Endothelial cell of umbilical vein (primary cell): ENCODE measurements at regions not wholly inside any gene's neighbourhood (a gene's known extent, or its start where the extent isn't known, plus 50 kb on each side); places are given as distances from the start of the nearest gene placed in this dataset. TPM values are rescaled to one million over a fixed set of nuclear protein-coding genes. Genes with fewer than 3 reads are reported as not detected.

Experiments used
- BruUV-seq: library from RNA; stranded (reverse); fragments of 400-500 nt; replicated peaks from 2 replicates; lab custom pipeline; 2021; lab: Mats Ljungman, UMichigan
- CTCF ChIA-PET: fragments of 300-600, 350-600 bp; sonication (Branson Sonifier 250); formaldehyde crosslinking; loops from one replicate; lab custom pipeline; 2021; ENCODE audit warnings: antibody characterized with exemption, inconsistent platforms; lab: Charles Lee
- POLR2A ChIA-PET: fragments of 300-600, 350-600 bp; sonication (Branson Sonifier 250); formaldehyde crosslinking; loops from one replicate; lab custom pipeline; 2021; ENCODE audit warnings: antibody characterized with exemption, inconsistent platforms; lab: Charles Lee
- DNase-seq: peaks from one replicate; pipeline ENCODE4 v3.0.0-alpha.2; 2011; ENCODE audit warnings: low read depth, low spot score
- FAIRE-seq: peaks from 2 replicates; lab custom pipeline; 2011; peaks lifted over from hg19 to GRCh38; lab: Jason Lieb, UNC
- H2AFZ ChIP-seq: 2 replicates; pipeline ENCODE4 v1.6.0; 2012; ENCODE audit warnings: low read depth, low read length, control low read depth, inconsistent platforms
- H3K27ac ChIP-seq: 2 replicates; pipeline ENCODE4 v1.5.1; 2011; ENCODE audit warnings: low read depth, mild to moderate bottlenecking, control low read depth, low read length, moderate library complexity; ENCODE audit not compliant: insufficient read depth
- H3K27me3 ChIP-seq, 2 experiments: 2 replicates each; pipeline versions ENCODE4 v1.6.0 to v1.6.1; 2011; ENCODE audit warnings: low read length in 2 of 2, mixed read lengths in 1 of 2; ENCODE audit not compliant: control insufficient read depth in 2 of 2, insufficient read depth in 2 of 2
- H3K36me3 ChIP-seq, 2 experiments: 2 replicates in 1 of 2; 3 replicates in 1 of 2; pipeline ENCODE4 v1.5.1; 2011; ENCODE audit warnings: low read length in 2 of 2, mild to moderate bottlenecking in 1 of 2, moderate library complexity in 1 of 2; ENCODE audit not compliant: control insufficient read depth in 2 of 2, insufficient read depth in 2 of 2; ENCODE audit errors: extremely low read depth in 1 of 2
- H3K4me1 ChIP-seq: 3 replicates; pipeline ENCODE4 v1.5.1; 2011; ENCODE audit warnings: mild to moderate bottlenecking, low read length; ENCODE audit not compliant: control insufficient read depth, insufficient read depth; ENCODE audit errors: extremely low read depth
- H3K4me2 ChIP-seq: 2 replicates; pipeline ENCODE4 v1.6.1; 2011; ENCODE audit warnings: low read length, control low read depth, mixed read lengths; ENCODE audit not compliant: insufficient read depth
- H3K4me3 ChIP-seq, 3 experiments: fragments of 200-600 bp in 1 of 3; sonication (generic), shearing (Covaris generic) in 1 of 3; replicated peaks in 1 of 3; 2 replicates each; pipeline ENCODE4 v1.5.1; 2011 to 2016; ENCODE audit warnings: control low read depth in 3 of 3, low read length in 3 of 3, mild to moderate bottlenecking in 2 of 3, inconsistent platforms in 1 of 3, low read depth in 1 of 3, moderate library complexity in 1 of 3; ENCODE audit not compliant: insufficient read depth in 1 of 3
- H3K79me2 ChIP-seq: 2 replicates; pipeline ENCODE4 v1.6.0; 2012; ENCODE audit warnings: low read length, inconsistent platforms; ENCODE audit not compliant: control insufficient read depth, insufficient read depth
- H3K9ac ChIP-seq: replicated peaks from 2 replicates; pipeline ENCODE3; 2011; ENCODE audit warnings: low read length, control low read depth; ENCODE audit not compliant: insufficient read depth; ENCODE audit errors: extremely low read depth
- H3K9me1 ChIP-seq: replicated peaks from 3 replicates; pipeline ENCODE4 v1.6.0; 2011; ENCODE audit warnings: mild to moderate bottlenecking, low read length; ENCODE audit not compliant: control insufficient read depth, insufficient read depth; ENCODE audit errors: extremely low read depth
- H3K9me3 ChIP-seq: replicated peaks from 2 replicates; pipeline ENCODE4 v1.5.1; 2012; ENCODE audit warnings: low read length, inconsistent platforms; ENCODE audit not compliant: control insufficient read depth, insufficient read depth
- H4K20me1 ChIP-seq: replicated peaks from 2 replicates; pipeline ENCODE3; 2011; ENCODE audit warnings: mild to moderate bottlenecking, low read length; ENCODE audit not compliant: control insufficient read depth, insufficient read depth; ENCODE audit errors: extremely low read depth
- EZH2 ChIP-seq: IDR thresholded peaks from 2 replicates; pipeline ENCODE4 v1.6.1; 2012; ENCODE audit warnings: borderline replicate concordance, low read depth, mild to moderate bottlenecking, moderate library complexity, low read length, inconsistent platforms; ENCODE audit not compliant: severe bottlenecking
- FOS ChIP-seq: IDR thresholded peaks from 2 replicates; pipeline ENCODE4 v1.6.1; 2011; ENCODE audit warnings: mild to moderate bottlenecking, low read length, moderate library complexity, borderline replicate concordance; ENCODE audit not compliant: insufficient read depth
- GATA2 ChIP-seq: IDR thresholded peaks from 2 replicates; pipeline ENCODE4 v1.7.0; 2011; ENCODE audit warnings: low read depth, mild to moderate bottlenecking, moderate library complexity, mixed read lengths, low read length; ENCODE audit not compliant: insufficient read length, insufficient read depth
- JUN ChIP-seq: IDR thresholded peaks from 2 replicates; pipeline ENCODE4 v1.6.1; 2011; ENCODE audit warnings: borderline replicate concordance, low read depth; ENCODE audit not compliant: insufficient read length, insufficient read depth
- MYC ChIP-seq: IDR thresholded peaks from one replicate; pipeline ENCODE4 v1.6.1; 2011; ENCODE audit warnings: mild to moderate bottlenecking, low read depth, low read length
- POLR2A ChIP-seq: IDR thresholded peaks from 2 replicates; pipeline ENCODE4 v1.6.1; 2012; ENCODE audit warnings: low read depth, mild to moderate bottlenecking, control low read depth, low read length
- POLR2AphosphoS5 ChIP-seq: IDR thresholded peaks from 2 replicates; pipeline ENCODE4 v1.6.1; 2012; ENCODE audit warnings: low read depth, mild to moderate bottlenecking, control low read depth, low read length, moderate library complexity; ENCODE audit not compliant: insufficient read depth
- dilution Hi-C: fragments of 300-500 bp; cut with MboI; formaldehyde crosslinking; loops from one replicate; pipeline ENCODE4 v1.15.0; 2019; ENCODE audit warnings: low sequenced_read_pairs; ENCODE audit not compliant: extremely low pct_ligation_motif_present
- intact Hi-C: fragments of 100-400 bp; cut with micrococcal nuclease; formaldehyde crosslinking; loops from one replicate; pipeline ENCODE4 v1.10.0; 2022
- small RNA-seq: library from RNA; depleted of rRNA; stranded (forward); fragments of <200 nt; gene quantifications from one replicate; pipeline ENCODE3, GENCODE V24; 2012; ENCODE audit warnings: low replicate concordance, low read depth; ENCODE audit not compliant: insufficient read depth, insufficient read length
- TF ChIP-seq, protein P1 (sequence below), 2 donors: IDR thresholded peaks; 1 replicate in 1 of 2; 2 replicates in 1 of 2; pipeline ENCODE4 v1.5.1; 2011; ENCODE audit warnings: low read length in 2 of 2, mild to moderate bottlenecking in 2 of 2, moderate library complexity in 2 of 2, control low read depth in 1 of 2, inconsistent platforms in 1 of 2, low read depth in 1 of 2; ENCODE audit not compliant: insufficient read depth in 1 of 2; ENCODE audit errors: extremely low read depth in 1 of 2
- TF ChIP-seq, protein P2 (sequence below): IDR thresholded peaks from 2 replicates; pipeline ENCODE4 v1.6.1; 2011; ENCODE audit not compliant: insufficient read depth, insufficient read length

DNA sequence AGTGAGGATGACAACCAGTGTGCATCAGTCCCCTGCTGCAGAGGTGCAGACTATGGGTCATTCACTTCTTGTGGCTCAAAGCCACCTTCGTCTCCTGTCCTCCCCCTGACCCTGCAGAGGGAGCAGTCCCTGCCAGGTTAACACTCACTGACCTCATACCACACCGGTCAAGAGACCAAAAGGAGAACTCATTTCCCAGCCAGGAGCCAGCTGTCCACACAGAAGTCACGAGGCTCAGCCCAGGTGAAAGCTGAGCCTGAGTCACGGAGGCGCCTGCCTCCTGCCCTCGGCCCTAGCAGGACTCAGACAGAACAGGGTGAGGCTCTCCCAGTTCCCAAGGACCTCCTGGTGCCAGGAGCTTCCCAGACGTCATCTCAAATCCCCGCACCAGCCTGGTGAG lies 103.7 kb downstream of the MN1 start:
- no peaks in the 10 kb centered on the region for H3K36me3 ChIP-seq
- FAIRE-seq: no peak
- H3K4me3 ChIP-seq: no peak overlapping the region
- dilution Hi-C loops (no loop called here), intact Hi-C loops (no loop called here)
- no peaks in the 10 kb centered on the region for H4K20me1 ChIP-seq
- H2AFZ ChIP-seq: no peak overlapping the region
- H3K4me2 ChIP-seq: no peak overlapping the region
- ChIA-PET CTCF (interaction anchor here (0.5 kb wide), 1 partner anchor 102 kb away, joined by 3 read pairs; no protein-coding TSS in a partner anchor), POLR2A (no interaction called here)
- TF ChIP-seq POLR2AphosphoS5: no peak
- TF ChIP-seq MYC: no peak
- TF ChIP-seq, protein P1, sequence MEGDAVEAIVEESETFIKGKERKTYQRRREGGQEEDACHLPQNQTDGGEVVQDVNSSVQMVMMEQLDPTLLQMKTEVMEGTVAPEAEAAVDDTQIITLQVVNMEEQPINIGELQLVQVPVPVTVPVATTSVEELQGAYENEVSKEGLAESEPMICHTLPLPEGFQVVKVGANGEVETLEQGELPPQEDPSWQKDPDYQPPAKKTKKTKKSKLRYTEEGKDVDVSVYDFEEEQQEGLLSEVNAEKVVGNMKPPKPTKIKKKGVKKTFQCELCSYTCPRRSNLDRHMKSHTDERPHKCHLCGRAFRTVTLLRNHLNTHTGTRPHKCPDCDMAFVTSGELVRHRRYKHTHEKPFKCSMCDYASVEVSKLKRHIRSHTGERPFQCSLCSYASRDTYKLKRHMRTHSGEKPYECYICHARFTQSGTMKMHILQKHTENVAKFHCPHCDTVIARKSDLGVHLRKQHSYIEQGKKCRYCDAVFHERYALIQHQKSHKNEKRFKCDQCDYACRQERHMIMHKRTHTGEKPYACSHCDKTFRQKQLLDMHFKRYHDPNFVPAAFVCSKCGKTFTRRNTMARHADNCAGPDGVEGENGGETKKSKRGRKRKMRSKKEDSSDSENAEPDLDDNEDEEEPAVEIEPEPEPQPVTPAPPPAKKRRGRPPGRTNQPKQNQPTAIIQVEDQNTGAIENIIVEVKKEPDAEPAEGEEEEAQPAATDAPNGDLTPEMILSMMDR (IDR thresholded peaks at IDR 0.05; ENCODE audit: extremely low read depth in 1 of 2, insufficient read depth in 1 of 2, low read depth in 1 of 2, low read length in 2 of 2): no peak
- no peak for TF ChIP-seq POLR2A
- TF ChIP-seq, protein P2, sequence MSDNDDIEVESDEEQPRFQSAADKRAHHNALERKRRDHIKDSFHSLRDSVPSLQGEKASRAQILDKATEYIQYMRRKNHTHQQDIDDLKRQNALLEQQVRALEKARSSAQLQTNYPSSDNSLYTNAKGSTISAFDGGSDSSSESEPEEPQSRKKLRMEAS: no peak
- TF ChIP-seq EZH2: no peak
- TF ChIP-seq JUN: no peak
- no peak for TF ChIP-seq GATA2
- no peak for TF ChIP-seq FOS
- H3K4me1 ChIP-seq: no peaks in the 10 kb centered on the region
- no peaks in the 10 kb centered on the region for H3K9me1 ChIP-seq
- no peaks in the 10 kb centered on the region for H3K9me3 ChIP-seq
- DNase-seq: no peak
- H3K79me2 ChIP-seq: no peaks in the 10 kb centered on the region
- BruUV-seq: no TSS peak
- no peak overlapping the region for H3K9ac ChIP-seq
- H3K27ac ChIP-seq: no peak overlapping the region
- H3K27me3 ChIP-seq: no peaks in the 10 kb centered on the region

Small RNA genes lying in the stretch of these regions (small RNA-seq; reads per million reads assigned to genes)
- gene RNU6-1066P: not detected
